ENCODE measurements at regions not wholly inside any gene's neighbourhood (a gene's known extent, or its start where the extent isn't known, plus 50 kb on each side); places are given as distances from the start of the nearest gene placed in this dataset.
"Not testable (repeated sequence)": the region's sequence is repeated elsewhere in the genome, so short reads cannot be mapped to it uniquely, and the experiment has no call there.

GRCh38 chr13:80070024-80070703, 270.8 kb downstream of the SPRY2 start:
- DNase-seq (ENCODE audit: extremely low spot score), result no peak
- no peak overlapping the region for H3K4me3 ChIP-seq
- no peak overlapping the region for H3K27ac ChIP-seq (replicated peaks in 1 of 4)
- no peak for TF ChIP-seq EP300 (IDR thresholded peaks at IDR 0.05)
- TF ChIP-seq POLR2AphosphoS5 (IDR thresholded peaks at IDR 0.05), result no peak
- TF ChIP-seq CTCF (IDR thresholded peaks at IDR 0.05), result no peak
- no peak for TF ChIP-seq POLR2A (IDR thresholded peaks at IDR 0.05; ENCODE audit: low read depth)
- WGBS, result 76% methylated on average over 11 of the region's 11 CpGs
- no peaks in the 10 kb centered on the region for H3K9me3 ChIP-seq
- H3K4me1 ChIP-seq, result no peaks in the 10 kb centered on the region
- intact Hi-C loops (cut with DNase I), result no loop called here
- no peaks in the 10 kb centered on the region for H3K36me3 ChIP-seq
- no peaks in the 10 kb centered on the region for H3K27me3 ChIP-seq

GRCh38 chr13:80069374-80069773, 271.6 kb downstream of the SPRY2 start:
- no peaks in the 10 kb centered on the region for H3K4me1 ChIP-seq
- no peaks in the 10 kb centered on the region for H3K36me3 ChIP-seq
- H3K4me3 ChIP-seq, result no peak overlapping the region
- no peaks in the 10 kb centered on the region for H3K27me3 ChIP-seq
- no peak overlapping the region for H3K27ac ChIP-seq (replicated peaks in 1 of 4)
- intact Hi-C loops (cut with DNase I), result no loop called here
- TF ChIP-seq POLR2AphosphoS5 (IDR thresholded peaks at IDR 0.05) (no peak), EP300 (IDR thresholded peaks at IDR 0.05) (no peak), POLR2A (IDR thresholded peaks at IDR 0.05; ENCODE audit: low read depth) (no peak), CTCF (IDR thresholded peaks at IDR 0.05) (no peak)
- WGBS, result 87% methylated on average over 3 of the region's 3 CpGs
- no peaks in the 10 kb centered on the region for H3K9me3 ChIP-seq
- no peak for DNase-seq (ENCODE audit: extremely low spot score)

GRCh38 chr13:80065996-80066395, 274.9 kb downstream of the SPRY2 start:
- DNase-seq (ENCODE audit: extremely low spot score), result no peak
- WGBS, result 8% methylated on average over 1 of the region's 1 CpG

GRCh38 chr13:80062416-80062815, 278.5 kb downstream of the SPRY2 start:
- H3K4me1 ChIP-seq; H3K27me3 ChIP-seq; DNase-seq (ENCODE audit: extremely low spot score); H3K36me3 ChIP-seq; intact Hi-C loops (cut with DNase I); H3K4me3 ChIP-seq; H3K9me3 ChIP-seq; H3K27ac ChIP-seq (replicated peaks in 1 of 4): not testable (repeated sequence)

More at GRCh38 chr13:80065996-80066395, 274.9 kb downstream of the SPRY2 start:
- H3K36me3 ChIP-seq, result no peaks in the 10 kb centered on the region
- H3K4me1 ChIP-seq, result no peaks in the 10 kb centered on the region
- H3K4me3 ChIP-seq, result no peak overlapping the region
- H3K27ac ChIP-seq (replicated peaks in 1 of 4), result no peak overlapping the region
- TF ChIP-seq EP300 (IDR thresholded peaks at IDR 0.05), result no peak
- TF ChIP-seq POLR2A (IDR thresholded peaks at IDR 0.05; ENCODE audit: low read depth), result no peak
- no peak for TF ChIP-seq POLR2AphosphoS5 (IDR thresholded peaks at IDR 0.05)
- TF ChIP-seq CTCF (IDR thresholded peaks at IDR 0.05), result no peak
- no peaks in the 10 kb centered on the region for H3K9me3 ChIP-seq
- no peaks in the 10 kb centered on the region for H3K27me3 ChIP-seq
- intact Hi-C loops (cut with DNase I), result no loop called here

GRCh38 chr13:80059789-80060188, 281.1 kb downstream of the SPRY2 start:
- no peaks in the 10 kb centered on the region for H3K36me3 ChIP-seq
- WGBS, result 93% methylated on average over 2 of the region's 2 CpGs
- no peak overlapping the region for H3K27ac ChIP-seq (replicated peaks in 1 of 4)
- no peak overlapping the region for H3K4me3 ChIP-seq
- DNase-seq (ENCODE audit: extremely low spot score), result no peak
- H3K9me3 ChIP-seq, result no peaks in the 10 kb centered on the region
- H3K27me3 ChIP-seq, result no peaks in the 10 kb centered on the region
- TF ChIP-seq POLR2AphosphoS5 (IDR thresholded peaks at IDR 0.05), result no peak
- H3K4me1 ChIP-seq, result no peaks in the 10 kb centered on the region
- intact Hi-C loops (cut with DNase I), result no loop called here

- Histone ChIP-seq H3K27me3 (no peaks in the 10 kb centered on the region), H3K9me3 (no peaks in the 10 kb centered on the region), H3K4me1 (no peaks in the 10 kb centered on the region), H3K4me3 (no peak overlapping the region), H3K27ac (replicated peaks in 1 of 4) (no peak overlapping the region), H3K36me3 (no peaks in the 10 kb centered on the region)
- TF ChIP-seq EP300 (IDR thresholded peaks at IDR 0.05), result no peak
- TF ChIP-seq CTCF (IDR thresholded peaks at IDR 0.05), result no peak
- TF ChIP-seq POLR2A (IDR thresholded peaks at IDR 0.05; ENCODE audit: low read depth), result no peak
- no peak for TF ChIP-seq POLR2AphosphoS5 (IDR thresholded peaks at IDR 0.05)
- intact Hi-C loops (cut with DNase I), result no loop called here
- WGBS, result 95% methylated on average over 4 of the region's 4 CpGs
- DNase-seq (ENCODE audit: extremely low spot score), result no peak
These were observed 282.3 kb downstream of the SPRY2 start for GRCh38 chr13:80058626-80059025.

Measured in esophagus muscularis mucosa (tissue), 4 donors.